Trophoblast cell (in vitro differentiated cells and primary cell): ENCODE measurements at regions not wholly inside any gene's neighbourhood (a gene's known extent, or its start where the extent isn't known, plus 50 kb on each side); places are given as distances from the start of the nearest gene placed in this dataset.

Source experiments
- DNase-seq, 2 donors: peaks; one replicate each; pipeline ENCODE4 v3.0.0-alpha.2; 2016
- H2AFZ ChIP-seq: 2 replicates; pipeline ENCODE4 v1.6.1; 2013; ENCODE audit warnings: low read length, moderate library complexity, mild to moderate bottlenecking; ENCODE audit not compliant: insufficient read depth, poor library complexity
- H2AK5ac ChIP-seq: 2 replicates; pipeline ENCODE4 v1.6.1; 2013; ENCODE audit warnings: mild to moderate bottlenecking, low read length
- H2BK120ac ChIP-seq: 2 replicates; pipeline ENCODE4 v1.6.1; 2013; ENCODE audit warnings: low read length, mild to moderate bottlenecking, moderate library complexity; ENCODE audit not compliant: insufficient read depth, poor library complexity
- H2BK12ac ChIP-seq: 2 replicates; pipeline ENCODE4 v1.6.1; 2013; ENCODE audit warnings: mild to moderate bottlenecking, low read length, moderate library complexity
- H2BK5ac ChIP-seq: 2 replicates; pipeline ENCODE4 v1.6.1; 2013; ENCODE audit warnings: low read length, low read depth, moderate library complexity, mild to moderate bottlenecking; ENCODE audit not compliant: poor library complexity
- H3K14ac ChIP-seq: 2 replicates; pipeline ENCODE4 v1.6.1; 2013; ENCODE audit warnings: mild to moderate bottlenecking, low read length
- H3K18ac ChIP-seq: 2 replicates; pipeline ENCODE4 v1.6.1; 2013; ENCODE audit warnings: mild to moderate bottlenecking, low read length
- H3K23ac ChIP-seq: 2 replicates; pipeline ENCODE4 v1.6.1; 2013; ENCODE audit warnings: low read length
- H3K27ac ChIP-seq: 2 replicates; pipeline ENCODE4 v1.5.1; 2013; ENCODE audit warnings: low read depth, mild to moderate bottlenecking, inconsistent platforms, low read length, moderate library complexity
- H3K27me3 ChIP-seq: 2 replicates; pipeline ENCODE4 v1.6.1; 2013; ENCODE audit warnings: inconsistent platforms, mild to moderate bottlenecking, low read length, moderate library complexity; ENCODE audit not compliant: insufficient read depth
- H3K36me3 ChIP-seq, 2 experiments: 1 replicate in 1 of 2; 2 replicates in 1 of 2; pipeline ENCODE4 v1.6.1; 2013; ENCODE audit warnings: low read length in 2 of 2, mild to moderate bottlenecking in 2 of 2, moderate library complexity in 1 of 2; ENCODE audit not compliant: insufficient read depth in 2 of 2, control insufficient read depth in 1 of 2
- H3K4ac ChIP-seq: 2 replicates; pipeline ENCODE4 v1.6.1; 2013; ENCODE audit warnings: low read depth, mild to moderate bottlenecking, low read length, moderate library complexity
- H3K4me1 ChIP-seq, 2 experiments: 1 replicate in 1 of 2; 2 replicates in 1 of 2; pipeline ENCODE4 v1.6.1; 2013; ENCODE audit warnings: low read length in 2 of 2, mild to moderate bottlenecking in 2 of 2, moderate library complexity in 1 of 2; ENCODE audit not compliant: insufficient read depth in 2 of 2, control insufficient read depth in 1 of 2
- H3K4me2 ChIP-seq: 2 replicates; pipeline ENCODE4 v1.6.1; 2013; ENCODE audit warnings: inconsistent platforms, mild to moderate bottlenecking, low read length, moderate library complexity
- H3K4me3 ChIP-seq: 2 replicates; pipeline ENCODE4 v1.5.1; 2013; ENCODE audit warnings: mild to moderate bottlenecking, low read depth, low read length, inconsistent platforms
- H3K79me1 ChIP-seq: one replicate; pipeline ENCODE4 v1.6.1; 2013; ENCODE audit warnings: low read length
- H3K79me2 ChIP-seq: 2 replicates; pipeline ENCODE4 v1.6.1; 2013; ENCODE audit warnings: low read length, mild to moderate bottlenecking; ENCODE audit not compliant: control insufficient read depth, insufficient read depth, poor library complexity
- H3K9ac ChIP-seq: 2 replicates; pipeline ENCODE4 v1.6.1; 2013; ENCODE audit warnings: mild to moderate bottlenecking, low read length
- H3K9me3 ChIP-seq: 2 replicates; pipeline ENCODE4 v1.6.1; 2013; ENCODE audit warnings: low read depth, mild to moderate bottlenecking, control low read depth, inconsistent platforms, low read length; ENCODE audit not compliant: insufficient read depth
- H4K12ac ChIP-seq: 2 replicates; pipeline ENCODE4 v1.6.1; 2013; ENCODE audit warnings: low read depth, mild to moderate bottlenecking, low read length, moderate library complexity
- H4K8ac ChIP-seq: 2 replicates; pipeline ENCODE4 v1.6.1; 2013; ENCODE audit warnings: low read depth, mild to moderate bottlenecking, low read length, moderate library complexity
- H4K91ac ChIP-seq: one replicate; pipeline ENCODE4 v1.6.1; 2013; ENCODE audit warnings: low read depth, mild to moderate bottlenecking, low read length, moderate library complexity
- WGBS: extraction: QIAGEN DNeasy Blood & Tissue Kit; methylation state at CpG from one replicate; pipeline ENCODE4 v1.1.7; 2013; ENCODE audit warnings: missing lambda C conversion rate; ENCODE audit not compliant: insufficient read length, insufficient coverage; ENCODE audit errors: extremely low coverage; 5-methylcytosine and 5-hydroxymethylcytosine counted together

- Histone ChIP-seq H3K9ac (no peak overlapping the region), H4K12ac (no peak overlapping the region), H3K27me3 (no peaks in the 10 kb centered on the region), H2AK5ac (no peak overlapping the region), H3K4me2 (no peak overlapping the region), H3K79me1 (no peaks in the 10 kb centered on the region), H2AFZ (no peak overlapping the region), H3K9me3 (no peaks in the 10 kb centered on the region), H3K18ac (no peak overlapping the region), H3K79me2 (no peaks in the 10 kb centered on the region), H3K27ac (no peak overlapping the region), H3K36me3 (no peaks in the 10 kb centered on the region), H4K8ac (no peak overlapping the region), H3K4me1 (no peaks in the 10 kb centered on the region), H2BK5ac (no peak overlapping the region), H2BK12ac (no peak overlapping the region), H3K4me3 (no peak overlapping the region), H4K91ac (no peak overlapping the region), H3K23ac (no peak overlapping the region), H3K4ac (no peak overlapping the region), H3K14ac (no peak overlapping the region), H2BK120ac (no peak overlapping the region)
- DNase-seq: peak; percentile 5 to 53
- WGBS: no CpG with 5 or more reads among the region's 5 CpGs
These were observed 959.6 kb downstream of the SLC4A3 start for GRCh38 chr2:220586980-220587530.

- Histone ChIP-seq H3K36me3 (no peaks in the 10 kb centered on the region), H3K4me3 (no peak overlapping the region), H2AFZ (no peak overlapping the region), H3K27me3 (no peaks in the 10 kb centered on the region), H2AK5ac (no peak overlapping the region), H3K18ac (no peak overlapping the region), H2BK5ac (no peak overlapping the region), H3K4ac (no peak overlapping the region), H3K4me1 (no peaks in the 10 kb centered on the region), H4K12ac (no peak overlapping the region), H3K9ac (no peak overlapping the region), H3K23ac (no peak overlapping the region), H2BK12ac (no peak overlapping the region), H3K9me3 (no peaks in the 10 kb centered on the region), H2BK120ac (no peak overlapping the region), H4K8ac (no peak overlapping the region), H3K27ac (no peak overlapping the region), H3K79me2 (no peaks in the 10 kb centered on the region), H3K14ac (no peak overlapping the region), H3K79me1 (no peaks in the 10 kb centered on the region), H4K91ac (no peak overlapping the region), H3K4me2 (no peak overlapping the region)
- WGBS: no CpG with 5 or more reads among the region's 5 CpGs
- DNase-seq: no peak
These were observed 960.7 kb downstream of the SLC4A3 start for GRCh38 chr2:220588148-220588547.

- no peaks in the 10 kb centered on the region for H3K36me3 ChIP-seq
- H2BK12ac ChIP-seq: no peak overlapping the region
- no peaks in the 10 kb centered on the region for H3K79me1 ChIP-seq
- no peak overlapping the region for H3K4me2 ChIP-seq
- no peaks in the 10 kb centered on the region for H3K4me1 ChIP-seq
- H4K12ac ChIP-seq: no peak overlapping the region
- H4K8ac ChIP-seq: no peak overlapping the region
- H3K79me2 ChIP-seq: no peaks in the 10 kb centered on the region
- WGBS: no CpG with 5 or more reads among the region's 1 CpG
- no peak overlapping the region for H2AK5ac ChIP-seq
- no peak overlapping the region for H4K91ac ChIP-seq
- no peak overlapping the region for H3K18ac ChIP-seq
- H3K4ac ChIP-seq: no peak overlapping the region
- H2AFZ ChIP-seq: no peak overlapping the region
- H3K9me3 ChIP-seq: no peaks in the 10 kb centered on the region
- H3K23ac ChIP-seq: no peak overlapping the region
- H3K27me3 ChIP-seq: no peaks in the 10 kb centered on the region
- H2BK120ac ChIP-seq: no peak overlapping the region
- H3K9ac ChIP-seq: no peak overlapping the region
- H3K27ac ChIP-seq: no peak overlapping the region
- H3K14ac ChIP-seq: no peak overlapping the region
- no peak overlapping the region for H2BK5ac ChIP-seq
- DNase-seq: peak; percentile 51 to 74
- no peak overlapping the region for H3K4me3 ChIP-seq
These were observed 963.0 kb downstream of the SLC4A3 start for GRCh38 chr2:220590476-220590875.

DNA sequence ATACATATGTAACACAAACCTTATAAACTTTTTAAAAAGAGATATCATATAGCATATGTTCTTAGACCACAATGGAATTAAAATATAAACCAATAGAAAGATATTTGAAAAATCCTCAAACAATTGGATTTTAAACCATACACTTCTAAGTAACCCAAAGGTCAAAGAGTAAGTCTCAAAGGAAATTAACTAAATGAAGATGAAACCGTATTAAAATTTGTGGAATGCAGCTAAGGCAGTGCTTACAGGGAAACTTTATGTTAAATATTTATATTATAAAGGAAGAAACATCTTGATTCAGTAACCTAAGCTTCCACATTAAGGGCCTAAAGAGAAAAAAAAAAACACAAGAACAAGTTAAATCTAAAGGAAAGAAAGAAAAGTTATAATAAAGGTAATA lies 966.1 kb downstream of the SLC4A3 start:
- Histone ChIP-seq H3K14ac (no peak overlapping the region), H2BK120ac (no peak overlapping the region), H3K4ac (no peak overlapping the region), H3K79me2 (no peaks in the 10 kb centered on the region), H3K18ac (no peak overlapping the region), H2AFZ (no peak overlapping the region), H3K36me3 (no peaks in the 10 kb centered on the region), H3K9me3 (no peaks in the 10 kb centered on the region), H2BK12ac (no peak overlapping the region), H3K23ac (no peak overlapping the region), H3K4me1 (no peaks in the 10 kb centered on the region), H3K27me3 (no peaks in the 10 kb centered on the region), H4K12ac (no peak overlapping the region), H3K79me1 (no peaks in the 10 kb centered on the region), H4K91ac (no peak overlapping the region), H3K4me2 (no peak overlapping the region), H3K9ac (no peak overlapping the region), H2BK5ac (no peak overlapping the region), H4K8ac (no peak overlapping the region), H2AK5ac (no peak overlapping the region), H3K4me3 (no peak overlapping the region), H3K27ac (no peak overlapping the region)
- WGBS: no CpG with 5 or more reads among the region's 1 CpG
- DNase-seq: no peak
